ENCODE measurements at regions not wholly inside any gene's neighbourhood (a gene's known extent, or its start where the extent isn't known, plus 50 kb on each side); places are given as distances from the start of the nearest gene placed in this dataset.
"Not testable (repeated sequence)": the region's sequence is repeated elsewhere in the genome, so short reads cannot be mapped to it uniquely, and the experiment has no call there.

GRCh38 chr15:29648415-29648814 is 173.9 kb downstream of the TJP1 start:
- H3K4me1 ChIP-seq (ENCODE audit: insufficient read depth, low read length); ATAC-seq (ENCODE audit: insufficient read depth, low read depth); H3K27me3 ChIP-seq (ENCODE audit: insufficient read depth, low read length, poor library complexity); H3K79me2 ChIP-seq (ENCODE audit: insufficient read depth, low read length); H4K20me1 ChIP-seq (ENCODE audit: insufficient read depth, low read length); H3K9me3 ChIP-seq (ENCODE audit: insufficient read depth, low read length, severe bottlenecking); H3K9ac ChIP-seq (ENCODE audit: low read depth, low read length); DNase-seq; H2AFZ ChIP-seq (ENCODE audit: low read depth, low read length); H3K4me2 ChIP-seq (ENCODE audit: insufficient read depth, low read length); H3K36me3 ChIP-seq (ENCODE audit: insufficient read depth, low read length); H3K4me3 ChIP-seq (ENCODE audit: low read depth in 1 of 2, low read length in 2 of 2); H3K27ac ChIP-seq (ENCODE audit: low read length): not testable (repeated sequence)

GRCh38 chr15:29645841-29646240 is 176.4 kb downstream of the TJP1 start:
- no peaks in the 10 kb centered on the region for H3K27me3 ChIP-seq (ENCODE audit: insufficient read depth, low read length, poor library complexity)
- H3K27ac ChIP-seq (ENCODE audit: low read length) = no peak overlapping the region
- peaks cover 3% of the 10 kb centered on the region for H3K9me3 ChIP-seq (ENCODE audit: insufficient read depth, low read length, severe bottlenecking)
- no peaks in the 10 kb centered on the region for H4K20me1 ChIP-seq (ENCODE audit: insufficient read depth, low read length)
- H3K9ac ChIP-seq (ENCODE audit: low read depth, low read length) = no peak overlapping the region
- no peak for DNase-seq
- no peaks in the 10 kb centered on the region for H3K4me1 ChIP-seq (ENCODE audit: insufficient read depth, low read length)
- H3K79me2 ChIP-seq (ENCODE audit: insufficient read depth, low read length) = no peaks in the 10 kb centered on the region
- no peak for ATAC-seq (ENCODE audit: insufficient read depth, low read depth)
- no peak overlapping the region for H2AFZ ChIP-seq (ENCODE audit: low read depth, low read length)
- TF ChIP-seq, protein P1, sequence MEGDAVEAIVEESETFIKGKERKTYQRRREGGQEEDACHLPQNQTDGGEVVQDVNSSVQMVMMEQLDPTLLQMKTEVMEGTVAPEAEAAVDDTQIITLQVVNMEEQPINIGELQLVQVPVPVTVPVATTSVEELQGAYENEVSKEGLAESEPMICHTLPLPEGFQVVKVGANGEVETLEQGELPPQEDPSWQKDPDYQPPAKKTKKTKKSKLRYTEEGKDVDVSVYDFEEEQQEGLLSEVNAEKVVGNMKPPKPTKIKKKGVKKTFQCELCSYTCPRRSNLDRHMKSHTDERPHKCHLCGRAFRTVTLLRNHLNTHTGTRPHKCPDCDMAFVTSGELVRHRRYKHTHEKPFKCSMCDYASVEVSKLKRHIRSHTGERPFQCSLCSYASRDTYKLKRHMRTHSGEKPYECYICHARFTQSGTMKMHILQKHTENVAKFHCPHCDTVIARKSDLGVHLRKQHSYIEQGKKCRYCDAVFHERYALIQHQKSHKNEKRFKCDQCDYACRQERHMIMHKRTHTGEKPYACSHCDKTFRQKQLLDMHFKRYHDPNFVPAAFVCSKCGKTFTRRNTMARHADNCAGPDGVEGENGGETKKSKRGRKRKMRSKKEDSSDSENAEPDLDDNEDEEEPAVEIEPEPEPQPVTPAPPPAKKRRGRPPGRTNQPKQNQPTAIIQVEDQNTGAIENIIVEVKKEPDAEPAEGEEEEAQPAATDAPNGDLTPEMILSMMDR (IDR thresholded peaks at IDR 0.05; ENCODE audit: borderline replicate concordance, extremely low read depth, low read length, poor library complexity, severe bottlenecking) = no peak
- no peak for TF ChIP-seq EZH2 (IDR thresholded peaks at IDR 0.05; ENCODE audit: borderline replicate concordance, low read depth, low read length, severe bottlenecking)
- H3K4me3 ChIP-seq (ENCODE audit: low read depth in 1 of 2, low read length in 2 of 2) = no peak overlapping the region
- H3K4me2 ChIP-seq (ENCODE audit: insufficient read depth, low read length) = no peak overlapping the region
- H3K36me3 ChIP-seq (ENCODE audit: insufficient read depth, low read length) = no peaks in the 10 kb centered on the region

DNA sequence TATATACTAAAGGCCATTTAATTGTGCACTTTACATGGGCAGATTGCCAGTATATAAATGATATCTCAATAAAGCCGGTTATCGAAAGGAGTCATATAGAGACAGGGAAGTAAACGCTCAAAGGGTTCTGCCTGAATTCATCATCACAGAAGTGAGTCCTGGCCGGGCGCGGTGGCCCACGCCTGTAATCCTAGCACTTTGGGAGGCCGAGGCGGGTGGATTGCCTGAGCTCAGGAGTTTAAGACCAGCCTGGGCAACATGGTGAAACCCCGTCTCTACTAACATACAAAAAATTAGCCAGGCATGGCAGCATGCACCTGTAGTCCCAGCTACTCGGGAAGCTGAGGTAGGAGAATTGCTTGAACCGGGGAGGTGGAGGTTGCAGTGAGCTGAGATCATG is 177.9 kb downstream of the TJP1 start:
- not testable (repeated sequence) for H3K36me3 ChIP-seq (ENCODE audit: insufficient read depth, low read length); H4K20me1 ChIP-seq (ENCODE audit: insufficient read depth, low read length); H3K4me1 ChIP-seq (ENCODE audit: insufficient read depth, low read length); H3K4me2 ChIP-seq (ENCODE audit: insufficient read depth, low read length); H3K9me3 ChIP-seq (ENCODE audit: insufficient read depth, low read length, severe bottlenecking); DNase-seq; H3K79me2 ChIP-seq (ENCODE audit: insufficient read depth, low read length); H3K4me3 ChIP-seq (ENCODE audit: low read depth in 1 of 2, low read length in 2 of 2); ATAC-seq (ENCODE audit: insufficient read depth, low read depth); H3K27me3 ChIP-seq (ENCODE audit: insufficient read depth, low read length, poor library complexity); H3K9ac ChIP-seq (ENCODE audit: low read depth, low read length); H3K27ac ChIP-seq (ENCODE audit: low read length); H2AFZ ChIP-seq (ENCODE audit: low read depth, low read length)

DNA sequence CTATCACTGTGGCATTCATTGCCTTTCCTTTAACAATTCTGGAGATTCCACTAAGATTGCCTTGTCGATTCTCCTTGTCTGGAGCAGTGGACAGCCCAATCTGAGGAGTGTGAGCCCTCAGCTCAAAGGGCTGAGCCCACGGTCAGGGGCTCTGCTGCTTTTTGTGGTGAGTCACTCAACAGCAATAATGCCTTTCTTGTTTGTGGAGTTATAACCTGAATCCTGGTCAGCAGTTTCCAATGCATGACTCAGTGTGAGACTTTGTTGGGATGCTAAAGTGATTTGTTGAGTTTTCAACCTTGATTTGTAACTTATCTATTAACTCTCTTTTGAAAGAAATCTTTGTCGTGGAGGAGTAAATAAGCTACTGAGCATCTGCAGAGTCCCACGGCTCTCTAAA is 183.5 kb downstream of the TJP1 start:
- Histone ChIP-seq H4K20me1 (ENCODE audit: insufficient read depth, low read length) (no peaks in the 10 kb centered on the region), H3K4me1 (ENCODE audit: insufficient read depth, low read length) (no peaks in the 10 kb centered on the region), H3K79me2 (ENCODE audit: insufficient read depth, low read length) (no peaks in the 10 kb centered on the region), H3K36me3 (ENCODE audit: insufficient read depth, low read length) (no peaks in the 10 kb centered on the region), H3K4me3 (ENCODE audit: low read depth in 1 of 2, low read length in 2 of 2) (no peak overlapping the region), H3K4me2 (ENCODE audit: insufficient read depth, low read length) (no peak overlapping the region), H2AFZ (ENCODE audit: low read depth, low read length) (no peak overlapping the region), H3K27ac (ENCODE audit: low read length) (no peak overlapping the region), H3K9ac (ENCODE audit: low read depth, low read length) (no peak overlapping the region), H3K27me3 (ENCODE audit: insufficient read depth, low read length, poor library complexity) (no peaks in the 10 kb centered on the region), H3K9me3 (ENCODE audit: insufficient read depth, low read length, severe bottlenecking) (no peaks in the 10 kb centered on the region)
- TF ChIP-seq, protein P1 (IDR thresholded peaks at IDR 0.05; ENCODE audit: borderline replicate concordance, extremely low read depth, low read length, poor library complexity, severe bottlenecking) = no peak
- TF ChIP-seq EZH2 (IDR thresholded peaks at IDR 0.05; ENCODE audit: borderline replicate concordance, low read depth, low read length, severe bottlenecking) = no peak
- DNase-seq (no peak), ATAC-seq (ENCODE audit: insufficient read depth, low read depth) (no peak)
